ENCODE measurements at regions not wholly inside any gene's neighbourhood (a gene's known extent, or its start where the extent isn't known, plus 50 kb on each side); places are given as distances from the start of the nearest gene placed in this dataset.

GRCh38 chr15:62781081-62781497, 261.5 kb upstream of the TPM1 start:
- H3K4me3 ChIP-seq (ENCODE audit: low read depth, low read length), result no peak overlapping the region
- H3K36me3 ChIP-seq (ENCODE audit: control insufficient read depth, insufficient read depth, low read length), result no peaks in the 10 kb centered on the region
- no peak for TF ChIP-seq CTCF (IDR thresholded peaks at IDR 0.05; ENCODE audit: insufficient read depth, low read length, poor library complexity, severe bottlenecking)
- H3K27me3 ChIP-seq (ENCODE audit: control insufficient read depth, insufficient read depth, low read length), result no peaks in the 10 kb centered on the region
- no peak for DNase-seq (ENCODE audit: low read depth)

- peak; percentile 61 for DNase-seq (ENCODE audit: low read depth)
- Histone ChIP-seq H3K36me3 (ENCODE audit: control insufficient read depth, insufficient read depth, low read length) (no peaks in the 10 kb centered on the region), H3K27me3 (ENCODE audit: control insufficient read depth, insufficient read depth, low read length) (no peaks in the 10 kb centered on the region), H3K4me3 (ENCODE audit: low read depth, low read length) (no peak overlapping the region)
- peak; percentile 66 for TF ChIP-seq CTCF (IDR thresholded peaks at IDR 0.05; ENCODE audit: insufficient read depth, low read length, poor library complexity, severe bottlenecking)
These were observed 260.3 kb upstream of the TPM1 start for GRCh38 chr15:62782071-62782841.

GRCh38 chr15:62782896-62783295, 259.7 kb upstream of the TPM1 start:
- Histone ChIP-seq H3K36me3 (ENCODE audit: control insufficient read depth, insufficient read depth, low read length) (no peaks in the 10 kb centered on the region), H3K4me3 (ENCODE audit: low read depth, low read length) (no peak overlapping the region), H3K27me3 (ENCODE audit: control insufficient read depth, insufficient read depth, low read length) (no peaks in the 10 kb centered on the region)
- DNase-seq (ENCODE audit: low read depth), result no peak
- no peak for TF ChIP-seq CTCF (IDR thresholded peaks at IDR 0.05; ENCODE audit: insufficient read depth, low read length, poor library complexity, severe bottlenecking)

GRCh38 chr15:62783303-62783957, 259.1 kb upstream of the TPM1 start:
- TF ChIP-seq CTCF (IDR thresholded peaks at IDR 0.05; ENCODE audit: insufficient read depth, low read length, poor library complexity, severe bottlenecking), result no peak
- Histone ChIP-seq H3K27me3 (ENCODE audit: control insufficient read depth, insufficient read depth, low read length) (no peaks in the 10 kb centered on the region), H3K36me3 (ENCODE audit: control insufficient read depth, insufficient read depth, low read length) (no peaks in the 10 kb centered on the region), H3K4me3 (ENCODE audit: low read depth, low read length) (no peak overlapping the region)
- DNase-seq (ENCODE audit: low read depth), result peak; percentile 74

- H3K36me3 ChIP-seq (ENCODE audit: control insufficient read depth, insufficient read depth, low read length), result no peaks in the 10 kb centered on the region
- no peak overlapping the region for H3K4me3 ChIP-seq (ENCODE audit: low read depth, low read length)
- no peak for DNase-seq (ENCODE audit: low read depth)
- no peak for TF ChIP-seq CTCF (IDR thresholded peaks at IDR 0.05; ENCODE audit: insufficient read depth, low read length, poor library complexity, severe bottlenecking)
- H3K27me3 ChIP-seq (ENCODE audit: control insufficient read depth, insufficient read depth, low read length), result no peaks in the 10 kb centered on the region
These were observed 256.4 kb upstream of the TPM1 start for GRCh38 chr15:62785881-62786828.

Measured in kidney epithelial cell (primary cell).